Hypothalamus (tissue), 51 donors: ENCODE measurements at regions not wholly inside any gene's neighbourhood (a gene's known extent, or its start where the extent isn't known, plus 50 kb on each side); places are given as distances from the start of the nearest gene placed in this dataset.

ENCODE experiments used
- DNase-seq, 51 donors: peaks; one replicate each; lab custom pipeline; 2025; lab: John Stamatoyannopoulos, UW

DNA sequence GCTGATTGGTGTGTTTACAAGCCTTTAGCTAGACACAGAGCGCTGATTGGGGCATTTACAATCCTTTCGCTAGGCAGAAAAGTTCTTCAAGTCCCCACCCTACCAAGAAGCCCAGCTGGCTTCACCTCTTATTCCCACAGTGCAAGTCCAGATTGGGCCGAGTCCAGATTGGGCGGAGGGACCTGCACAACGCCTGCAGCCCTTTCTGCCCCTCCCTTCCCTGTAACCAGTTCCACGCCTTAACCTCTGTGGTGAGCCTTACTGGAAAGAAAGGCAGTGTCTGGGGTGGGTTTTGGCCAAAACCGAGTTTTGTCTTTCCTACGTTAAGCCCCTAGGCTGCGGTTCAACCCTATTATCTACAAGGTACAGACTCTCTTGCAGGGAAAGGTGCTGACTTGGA lies 268.7 kb downstream of the ZEB1 start:
- no peak for DNase-seq

- peak in 24 of 51 donors; percentile 6 to 50 (median 22) for DNase-seq
Observed at GRCh38 chr10:31586723-31587638, 268.0 kb downstream of the ZEB1 start.

- DNase-seq = no peak
Observed at GRCh38 chr10:31584876-31585275, 265.9 kb downstream of the ZEB1 start.

DNA sequence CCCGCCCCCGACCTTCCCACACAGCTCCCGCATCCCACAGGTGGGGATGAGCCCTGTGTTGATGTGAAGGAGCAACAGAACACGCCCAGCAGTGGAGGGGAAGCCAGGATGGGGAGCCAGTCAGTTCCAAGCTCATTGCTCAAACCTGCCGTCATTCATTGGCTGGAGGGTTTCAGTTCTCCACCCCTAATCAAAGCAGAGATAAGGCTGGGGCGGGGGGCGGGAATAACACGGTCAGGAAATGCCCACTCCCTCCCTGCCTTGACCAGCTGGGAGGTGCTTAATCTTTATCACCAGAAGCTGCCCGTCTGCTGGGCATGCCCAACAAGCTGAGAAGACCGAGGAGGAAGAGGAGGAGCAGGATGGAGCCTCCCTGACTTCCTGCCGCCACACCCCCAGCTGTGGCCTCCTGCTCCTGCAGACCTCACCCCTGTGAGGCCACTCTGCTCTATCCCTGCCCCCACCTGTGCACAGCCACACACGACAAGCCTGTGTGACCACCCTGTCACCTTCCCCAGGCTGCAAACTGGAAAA lies 265.1 kb downstream of the ZEB1 start:
- peak in 2 of 51 donors; percentile 13 to 32 for DNase-seq

GRCh38 chr10:31583293-31583692 lies 264.3 kb downstream of the ZEB1 start:
- DNase-seq = peak in 3 of 51 donors; percentile 12 to 23 (median 19)

DNA sequence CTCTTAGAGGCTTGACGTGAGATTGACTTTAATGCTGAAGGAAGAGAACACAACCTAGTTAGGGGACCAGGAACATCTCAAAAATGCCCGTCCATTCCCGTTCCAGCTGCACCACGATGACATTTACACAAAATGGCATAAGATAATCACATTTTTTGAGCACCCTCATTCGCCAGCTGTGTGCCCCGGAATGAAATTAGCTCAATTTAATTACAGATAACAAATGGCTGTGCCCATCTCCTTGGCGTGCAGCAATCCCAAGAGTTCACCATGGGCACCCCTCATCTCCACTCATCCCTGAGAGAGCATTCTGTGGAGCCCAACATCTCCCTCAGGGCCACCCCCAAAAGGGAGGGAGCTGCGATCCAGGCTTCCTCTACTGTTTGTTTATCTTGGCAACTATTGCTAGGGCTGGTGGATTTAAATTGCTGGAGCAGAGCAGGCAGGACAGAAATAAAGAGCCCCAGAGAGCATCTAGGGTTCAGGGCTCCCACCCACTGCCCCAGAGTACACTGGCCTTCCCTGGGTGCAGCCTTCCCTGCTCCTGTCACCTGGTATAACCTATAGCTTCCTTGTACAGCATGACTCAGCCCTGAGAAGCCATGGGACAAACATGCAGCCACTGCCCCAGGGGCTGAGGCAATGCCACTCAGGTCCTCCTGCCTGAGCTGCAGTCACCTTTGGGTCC lies 263.5 kb downstream of the ZEB1 start:
- no peak for DNase-seq

- DNase-seq = peak in 1 of 51 donors; percentile 12
Observed at GRCh38 chr10:31581741-31582323, 262.8 kb downstream of the ZEB1 start.

- no peak for DNase-seq
Observed at GRCh38 chr10:31580646-31581045, 261.6 kb downstream of the ZEB1 start.
